Left renal cortex interstitium (tissue), 4 donors: ENCODE measurements at regions not wholly inside any gene's neighbourhood (a gene's known extent, or its start where the extent isn't known, plus 50 kb on each side); places are given as distances from the start of the nearest gene placed in this dataset.

ENCODE experiments used
- DNase-seq, 4 donors: peaks; one replicate each; pipeline ENCODE4 v3.0.0-alpha.2; 2013; ENCODE audit warnings: low read depth in 4 of 4, low spot score in 2 of 4, missing footprints in 1 of 4

DNA sequence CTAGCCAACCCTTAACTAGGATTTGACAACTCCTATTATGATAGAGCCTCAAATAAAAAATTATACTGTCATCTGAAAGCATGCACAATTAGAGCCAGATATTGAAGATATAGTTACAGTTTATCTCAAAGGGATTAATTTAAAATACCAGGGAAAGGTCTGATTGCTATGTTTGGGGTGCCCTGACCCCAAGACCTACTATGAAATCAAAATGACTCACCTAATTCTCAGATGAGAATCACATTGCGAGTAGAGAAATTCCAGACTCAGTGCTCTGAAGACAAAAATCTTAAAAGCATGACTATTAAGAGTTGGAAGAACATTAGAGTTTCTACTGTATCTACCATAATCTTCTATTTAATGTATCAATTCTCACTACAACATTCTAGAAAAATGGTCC is 297.1 kb downstream of the AHR start:
- DNase-seq: no peak

DNA sequence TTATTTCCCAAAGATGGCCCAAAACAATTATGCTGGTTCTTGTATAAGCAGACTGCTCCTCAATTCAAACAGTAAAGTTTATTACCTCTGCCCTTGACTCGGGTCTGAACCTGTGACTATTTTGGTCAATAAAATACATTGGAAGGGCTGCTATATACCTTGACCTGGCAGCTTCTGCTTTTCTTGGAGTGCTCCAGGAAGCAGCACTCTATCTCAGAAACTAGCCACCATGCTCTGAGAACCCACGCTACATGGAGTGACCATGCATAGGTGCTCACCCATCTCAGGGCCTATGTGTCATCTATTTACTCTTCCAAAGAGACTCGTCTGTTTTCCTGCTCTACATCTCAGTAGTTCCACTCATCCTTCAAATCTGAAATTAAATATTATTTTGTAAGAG is 299.9 kb downstream of the AHR start:
- DNase-seq: no peak

DNA sequence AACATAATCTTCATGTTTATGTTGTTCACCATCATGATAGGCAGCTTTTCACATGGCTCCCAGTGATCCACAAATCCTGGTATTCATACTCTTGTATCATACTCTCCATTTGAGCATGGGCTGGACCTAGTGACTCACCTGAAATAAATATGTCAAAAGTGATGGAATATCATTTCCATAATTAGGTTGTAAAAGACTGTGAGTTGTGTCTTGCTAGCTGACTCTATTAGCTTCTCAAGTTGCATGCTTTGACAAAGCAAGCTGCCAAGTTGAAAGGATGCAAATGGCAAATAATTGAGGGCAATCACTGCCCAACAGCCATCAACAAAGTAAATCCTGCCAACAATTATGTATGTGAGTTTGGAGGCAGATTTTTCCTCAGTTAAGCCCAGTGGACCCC is 300.4 kb downstream of the AHR start:
- DNase-seq: no peak

DNA sequence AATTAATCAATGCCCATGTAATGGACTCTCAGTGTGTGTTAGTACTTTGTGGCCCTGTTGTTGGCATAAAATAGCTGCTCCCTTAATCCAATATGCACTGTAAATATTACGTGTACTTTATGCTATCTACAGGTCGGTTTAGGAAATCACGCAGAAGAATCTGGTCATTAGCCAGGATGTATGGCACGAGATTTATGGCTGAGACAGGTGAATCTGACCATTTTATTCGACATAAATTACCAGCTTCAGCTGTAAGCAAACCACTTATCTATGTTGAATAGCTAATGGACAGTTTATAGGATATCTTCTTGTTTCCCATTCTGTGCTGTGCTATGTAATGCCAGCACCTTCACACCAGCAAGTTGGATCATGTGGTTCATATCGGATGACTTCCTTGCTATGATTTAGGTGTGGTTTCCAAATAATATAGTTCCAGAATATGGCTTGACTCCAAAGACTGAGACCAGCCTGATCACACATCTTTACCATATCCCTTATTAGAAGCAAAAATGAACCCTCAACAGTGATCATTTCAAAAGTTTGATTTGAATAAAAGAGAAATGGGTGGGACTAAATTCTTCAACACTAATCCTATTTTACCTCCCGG is 301.4 kb downstream of the AHR start:
- DNase-seq: no peak

DNA sequence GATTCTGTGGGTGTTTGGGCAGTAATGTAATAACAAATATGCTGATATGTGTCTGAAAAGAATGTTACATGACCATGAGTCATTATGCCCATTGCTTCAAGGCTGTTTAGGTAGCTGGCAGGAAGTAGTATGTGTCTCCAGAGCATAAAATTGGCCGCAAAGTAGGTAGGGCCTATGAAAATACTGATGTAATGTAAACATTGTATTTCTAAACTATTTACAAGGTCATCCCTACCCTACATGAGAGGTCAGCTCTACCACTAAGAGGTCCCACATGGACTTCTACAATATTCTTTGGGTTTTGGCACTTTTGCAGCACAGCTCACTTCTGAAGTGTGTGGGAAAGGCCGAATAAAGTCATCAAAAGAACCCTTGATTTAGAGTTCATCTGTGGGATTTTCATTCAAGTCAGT is 301.9 kb downstream of the AHR start:
- no peak for DNase-seq

DNA sequence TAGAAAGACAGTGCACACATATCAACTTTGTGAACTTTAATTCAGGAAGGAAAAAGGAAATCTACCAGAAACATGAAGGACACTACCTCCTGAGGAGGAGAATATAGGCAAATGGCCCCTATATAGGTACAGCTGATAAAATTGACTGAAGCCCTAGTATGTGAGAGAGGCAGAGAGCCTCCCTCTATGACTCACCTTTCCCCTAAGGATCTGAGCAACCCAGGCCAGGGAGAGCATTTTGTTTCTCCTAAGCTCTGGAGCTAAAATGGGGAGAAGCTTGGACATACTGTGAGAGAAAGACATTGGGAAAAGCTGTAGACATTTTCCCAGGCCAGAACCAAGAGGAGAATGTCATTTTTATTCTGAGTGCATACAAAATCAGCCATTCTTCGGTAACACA is 303.5 kb downstream of the AHR start:
- DNase-seq: no peak

DNA sequence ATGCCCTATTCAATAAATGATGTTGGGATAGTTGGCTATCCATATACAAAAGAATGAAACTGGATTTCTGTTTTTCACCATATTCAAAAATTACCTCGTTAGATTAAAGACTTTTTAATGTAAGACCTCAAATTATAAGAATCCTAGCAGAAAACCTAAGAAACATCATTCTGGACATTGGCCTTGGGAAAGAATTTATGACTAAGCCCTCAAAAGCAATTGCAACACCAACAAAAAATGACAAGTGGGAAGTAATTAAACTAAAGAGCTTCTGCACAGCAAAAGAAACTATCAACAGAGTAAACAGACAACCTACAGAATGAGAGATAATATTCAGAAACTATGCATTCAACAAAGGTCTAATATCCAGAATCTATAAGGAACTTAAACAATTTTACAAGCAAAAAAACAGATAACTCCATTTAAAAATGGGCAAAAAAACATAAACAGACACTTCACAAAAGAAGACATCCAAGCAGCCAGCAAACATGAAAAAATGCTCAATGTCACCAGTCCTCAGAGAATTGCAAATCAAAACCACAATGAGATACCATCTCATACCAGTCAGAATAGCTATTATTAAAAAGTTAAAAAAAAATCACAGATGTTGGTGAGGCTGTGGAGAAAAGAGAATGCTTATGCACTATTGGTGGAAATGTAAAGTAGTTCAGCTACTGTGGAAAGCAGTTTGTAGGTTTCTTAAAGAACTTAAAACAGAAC is 309.8 kb downstream of the AHR start:
- DNase-seq: no peak

DNA sequence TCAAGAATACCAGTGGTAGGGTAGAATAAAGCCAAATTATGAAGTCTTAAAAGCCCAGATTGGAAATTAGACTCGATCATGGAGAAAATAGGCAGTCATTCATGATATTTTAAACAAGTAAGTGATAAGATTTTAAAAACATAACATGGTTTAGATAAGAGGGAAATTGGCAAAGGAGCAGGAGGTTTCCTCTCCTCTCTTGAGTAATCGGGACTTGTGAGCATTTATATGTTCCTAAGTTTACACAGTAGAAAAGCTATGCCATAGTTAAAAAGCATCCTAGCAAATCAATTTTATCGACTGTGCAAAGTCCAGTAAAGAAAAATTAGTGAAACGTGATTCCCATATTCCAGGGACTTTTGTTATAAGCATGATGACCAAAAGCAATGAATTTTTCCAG is 313.2 kb downstream of the AHR start:
- DNase-seq: no peak

DNA sequence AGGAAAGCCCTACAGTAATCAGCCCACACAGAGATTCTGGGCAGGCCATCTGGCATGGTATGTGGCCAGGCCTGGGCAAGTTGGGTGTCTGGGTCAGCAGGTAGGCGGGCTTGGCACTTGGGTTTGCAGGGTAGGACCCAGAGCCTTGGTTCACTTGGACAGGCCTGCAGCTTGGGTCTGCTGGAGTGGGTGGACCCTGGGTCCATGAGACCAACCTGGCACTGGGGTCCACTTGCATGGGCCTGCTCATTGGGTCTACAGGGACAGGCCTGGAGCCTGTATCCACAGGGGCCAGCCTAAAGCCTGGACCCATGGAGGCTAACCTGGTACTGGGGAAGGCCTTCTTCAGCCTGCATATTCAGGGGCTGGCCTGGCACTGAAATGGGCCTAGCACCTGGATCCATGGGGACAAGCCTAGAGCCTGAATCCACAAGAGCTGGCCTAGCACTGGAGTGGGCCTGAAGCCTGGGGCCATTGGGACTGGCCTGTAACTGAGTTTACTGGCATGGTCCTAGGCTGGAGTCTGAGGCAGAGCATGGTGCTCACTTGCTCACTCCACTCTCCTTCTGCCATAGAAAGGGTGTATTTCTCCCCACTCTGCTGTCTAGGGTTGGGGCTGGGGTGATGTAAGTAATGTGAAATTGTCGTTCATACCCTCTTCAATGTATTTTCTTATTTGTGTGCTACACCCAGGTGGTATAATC is 315.0 kb downstream of the AHR start:
- no peak for DNase-seq

DNA sequence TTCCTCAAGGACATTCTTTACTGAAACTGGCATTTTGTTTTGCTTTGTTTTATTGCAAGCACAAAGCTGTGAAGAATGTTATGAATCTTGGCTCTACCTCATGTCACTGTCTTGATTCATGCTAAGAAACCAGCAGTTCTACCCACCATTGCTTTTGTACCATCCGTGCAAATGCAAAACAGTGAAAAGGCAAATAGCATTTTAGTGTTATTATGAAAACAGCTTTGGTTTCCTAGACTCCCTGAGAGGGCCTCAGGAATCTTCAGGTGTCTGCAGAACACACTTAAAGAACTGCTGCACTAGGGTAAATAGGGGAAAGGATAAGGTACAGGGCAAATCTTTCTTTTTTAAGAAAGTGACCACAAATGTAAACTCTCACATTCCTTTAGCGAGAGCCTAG is 318.9 kb downstream of the AHR start:
- no peak for DNase-seq

DNA sequence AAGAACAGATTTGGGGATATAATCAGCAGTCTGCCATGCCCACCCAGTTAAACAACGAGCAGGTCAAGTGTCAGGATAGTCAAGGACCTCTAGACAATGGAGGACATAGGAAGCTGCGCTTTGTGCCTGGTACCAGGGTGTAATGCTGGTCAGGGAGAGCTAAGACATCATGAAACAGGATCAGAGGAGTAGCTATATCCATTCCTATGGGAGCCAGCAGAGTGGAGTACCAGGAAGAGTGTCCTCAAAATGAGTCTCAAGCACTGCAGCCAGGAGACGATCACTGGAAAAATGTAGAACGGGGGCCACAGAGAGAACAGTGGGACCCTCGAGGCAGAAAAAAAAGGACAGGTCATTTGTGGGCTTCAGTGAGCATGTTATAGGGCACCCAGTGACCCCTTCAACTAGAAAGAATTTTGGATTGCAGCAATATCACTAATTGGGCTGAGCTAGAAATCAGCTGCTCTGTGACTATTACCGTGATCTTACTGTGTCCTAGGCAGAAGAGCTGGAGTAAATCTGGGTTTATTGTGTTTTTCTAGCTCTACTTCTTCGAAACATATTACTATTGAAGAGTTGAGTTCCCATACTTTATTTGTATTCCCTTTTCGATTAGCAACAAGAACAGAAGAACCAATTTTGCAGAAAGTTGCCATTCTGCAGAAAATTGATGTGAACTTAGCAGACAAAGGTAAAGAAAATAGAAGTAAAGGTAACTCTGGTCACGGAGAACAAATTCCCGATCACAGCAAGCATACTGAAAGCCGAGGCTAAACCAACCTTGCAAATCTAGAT is 319.6 kb downstream of the AHR start:
- no peak for DNase-seq

DNA sequence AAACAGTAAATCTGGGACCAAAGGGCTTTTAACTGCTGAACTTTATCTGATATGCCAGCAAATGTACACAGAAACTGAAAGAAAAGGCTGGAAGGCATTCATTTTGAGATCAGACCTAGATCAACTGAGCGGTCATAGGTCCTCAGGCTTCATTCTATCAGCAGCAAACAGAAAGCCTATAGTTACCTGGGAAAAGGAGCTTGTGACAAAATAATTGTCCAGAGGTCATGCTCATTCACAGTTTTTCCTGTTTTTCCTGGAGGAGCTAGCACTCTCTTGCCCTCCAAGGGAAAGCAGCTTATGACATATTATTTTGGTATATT is 320.2 kb downstream of the AHR start:
- DNase-seq: no peak

DNA sequence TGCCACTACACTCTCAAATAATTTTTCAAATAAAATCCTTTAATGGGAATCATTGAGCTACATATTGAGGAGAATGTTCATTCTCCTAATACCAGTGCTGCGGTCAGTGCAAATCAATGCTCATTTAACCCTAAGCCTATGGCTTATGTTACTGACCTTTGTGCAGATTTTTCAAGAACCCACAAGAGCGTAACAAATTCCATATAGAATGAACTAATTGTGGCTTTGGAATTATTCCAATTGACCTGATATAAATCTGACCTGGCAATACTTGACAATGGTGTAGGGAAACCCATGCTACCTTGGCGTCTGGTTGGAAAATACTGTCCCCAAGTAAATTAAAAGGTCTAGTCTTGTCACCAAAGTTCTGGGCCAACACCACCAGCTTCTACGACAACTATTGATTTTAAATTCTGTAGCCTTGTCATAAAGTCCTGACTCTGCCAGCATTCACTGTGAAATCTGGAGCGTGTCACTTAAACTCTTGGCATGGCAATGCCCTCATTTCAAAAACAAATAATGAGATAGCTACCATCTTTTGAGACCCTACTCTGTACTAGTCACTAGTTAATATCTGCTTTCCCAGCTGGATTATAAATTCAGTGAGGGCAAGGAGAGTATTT is 320.9 kb downstream of the AHR start:
- DNase-seq: no peak

DNA sequence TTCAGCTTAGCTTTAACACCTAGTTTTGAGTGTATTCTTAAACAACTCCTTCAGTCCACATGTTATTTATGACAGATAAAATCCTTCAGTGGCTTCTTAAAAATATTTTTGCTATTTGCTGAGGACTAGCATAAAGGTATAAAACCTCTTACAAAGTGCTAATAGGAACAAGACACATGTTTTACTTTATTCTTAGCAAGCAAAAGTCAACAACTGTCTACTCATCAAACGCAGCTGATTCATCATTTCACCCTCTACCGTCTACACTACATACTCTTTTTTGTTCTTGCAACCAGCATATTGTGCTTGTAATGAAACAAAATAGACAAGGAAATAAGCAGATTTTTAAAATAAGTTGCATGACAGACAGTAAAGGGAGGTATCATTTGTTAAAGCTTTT is 319.7 kb downstream of the SNX13 start:
- DNase-seq: no peak

DNA sequence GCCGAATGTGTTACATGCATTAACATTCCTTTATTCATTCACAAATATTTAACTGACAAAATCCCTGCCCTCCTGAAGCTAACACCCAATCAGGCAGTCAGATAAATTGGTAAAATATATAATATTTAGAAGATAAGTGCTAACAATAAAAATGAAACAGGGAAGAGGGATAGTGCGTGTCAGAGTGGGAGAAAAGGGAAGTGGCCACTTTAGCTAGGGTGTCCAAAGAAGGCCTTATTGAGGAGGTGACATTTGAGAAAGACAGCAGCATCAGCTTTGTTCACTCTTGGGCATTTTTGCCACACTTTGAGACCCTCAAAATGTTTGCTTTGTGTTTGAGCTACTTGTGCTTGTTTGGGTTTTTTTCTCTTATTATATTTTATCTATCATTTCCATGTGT is 317.8 kb downstream of the SNX13 start:
- DNase-seq: no peak

DNA sequence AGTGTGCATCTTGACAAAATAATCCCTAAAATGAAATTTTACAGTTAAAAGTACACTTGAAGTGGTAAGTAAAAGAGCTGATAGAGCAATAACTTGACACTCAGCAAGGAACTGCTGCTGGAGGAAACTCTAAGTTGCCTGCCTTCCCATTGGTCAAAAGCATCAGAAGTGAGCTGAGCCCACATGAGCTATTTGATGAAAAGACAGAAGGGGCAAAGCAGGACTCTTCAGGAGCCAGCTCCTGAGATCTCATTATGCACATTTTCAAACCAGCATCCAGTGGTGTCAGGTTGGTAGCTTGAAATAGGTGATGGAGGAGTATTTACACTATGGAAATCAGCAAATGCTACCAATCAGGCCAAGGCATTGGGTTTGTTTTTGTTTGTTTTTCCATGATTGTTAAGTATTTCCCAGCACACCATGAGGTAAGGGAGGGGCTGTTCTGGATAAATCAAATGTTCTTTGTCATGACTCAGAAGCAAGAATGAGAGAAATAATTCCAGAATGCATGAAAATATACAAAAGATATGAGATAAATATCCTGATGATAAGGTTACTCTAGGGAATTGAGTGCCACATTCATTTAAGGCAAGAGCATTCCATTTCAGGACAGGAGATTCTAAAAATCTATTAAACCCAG is 316.6 kb downstream of the SNX13 start:
- DNase-seq: no peak

DNA sequence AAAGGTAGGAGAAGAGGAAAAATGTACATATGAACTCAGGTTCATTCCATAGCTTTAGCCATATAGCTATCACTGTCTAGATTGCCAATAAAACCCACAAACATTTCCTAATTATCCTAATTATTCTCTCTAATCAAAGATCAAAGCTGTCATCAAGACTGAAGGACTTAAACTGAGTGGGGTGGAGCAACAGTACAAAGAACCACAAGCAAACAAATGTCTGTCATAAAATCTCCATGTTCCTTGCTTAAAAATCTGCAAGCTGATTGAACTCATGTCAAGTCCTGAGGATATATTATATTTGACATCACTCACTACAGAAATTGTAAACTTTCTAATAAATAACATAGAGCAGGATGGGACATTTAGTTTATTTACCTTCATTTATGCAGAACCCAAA is 315.9 kb downstream of the SNX13 start:
- no peak for DNase-seq

DNA sequence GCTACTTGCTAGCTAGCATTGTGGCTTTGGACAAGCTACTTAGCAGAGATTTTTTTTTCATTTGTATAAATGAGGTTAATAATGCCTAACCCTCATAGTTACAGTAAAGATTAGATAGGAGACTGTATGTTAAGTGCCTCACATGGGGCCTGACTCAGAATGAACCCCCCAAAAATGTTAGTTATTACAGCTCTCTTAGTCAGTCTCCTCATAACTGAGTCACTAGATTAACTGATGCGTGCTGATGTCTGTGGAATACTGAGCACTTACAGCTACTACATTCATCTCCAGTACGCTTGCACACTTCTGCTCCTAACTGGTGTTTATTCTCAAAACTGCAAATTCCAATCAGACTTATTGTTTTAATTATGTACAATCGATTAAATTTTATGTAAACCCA is 315.3 kb downstream of the SNX13 start:
- DNase-seq: no peak

DNA sequence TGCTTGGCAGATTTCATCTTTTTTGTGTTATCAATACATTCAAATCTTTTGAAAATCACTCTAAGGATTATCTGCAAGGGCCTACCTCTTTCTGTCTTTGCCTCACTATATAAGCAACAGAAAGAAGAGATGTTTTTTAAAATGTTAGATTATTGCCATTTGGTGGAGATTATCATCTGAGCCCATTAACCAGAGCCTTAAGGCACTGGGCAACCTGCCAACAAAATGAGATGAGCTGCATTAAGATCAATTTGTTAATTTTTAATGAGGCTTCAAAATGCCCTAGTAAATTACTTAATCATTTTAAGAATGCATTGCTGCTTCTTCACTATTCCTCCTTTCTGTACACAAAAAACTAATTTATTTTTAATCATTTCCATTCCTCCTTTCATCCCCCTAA is 314.1 kb downstream of the SNX13 start:
- no peak for DNase-seq

DNA sequence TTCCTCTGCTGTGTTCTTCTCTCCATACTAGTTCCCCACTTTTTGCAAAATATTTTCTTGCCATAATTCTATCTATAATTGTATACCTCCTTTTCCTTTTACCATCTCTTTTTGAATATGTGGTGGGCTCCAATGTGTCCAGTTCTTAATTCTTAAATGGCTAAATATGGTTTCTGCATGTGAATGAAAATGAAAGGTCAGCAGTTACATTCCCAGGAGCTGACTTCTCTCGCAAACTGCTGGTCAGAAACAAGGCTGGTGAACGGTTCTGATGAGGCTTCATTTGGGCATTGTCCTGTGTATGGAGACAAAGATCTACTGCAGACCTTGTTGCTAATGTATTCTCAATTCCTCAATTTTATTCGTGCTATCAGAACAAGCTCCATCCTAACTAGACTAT is 309.2 kb downstream of the SNX13 start:
- no peak for DNase-seq

DNA sequence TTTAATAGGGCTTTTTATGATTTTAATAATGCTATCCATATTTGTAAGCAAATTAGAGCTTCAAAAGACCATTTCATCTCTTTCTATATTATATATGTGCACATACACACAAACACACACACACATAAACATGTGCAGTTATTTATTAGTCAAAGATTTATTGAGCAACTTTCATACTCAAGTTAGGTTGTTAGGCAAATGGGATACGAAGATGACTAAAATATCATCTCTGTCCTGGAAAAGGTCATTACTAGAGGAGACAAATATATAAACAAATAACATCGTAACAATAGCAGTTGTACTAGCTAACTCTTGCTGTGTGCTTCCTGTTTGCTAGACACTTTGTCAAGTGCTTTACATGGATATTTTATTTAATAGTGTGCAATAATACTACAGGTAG is 307.9 kb downstream of the SNX13 start:
- no peak for DNase-seq
